Omental fat pad (tissue), 3 donors: ENCODE measurements at regions not wholly inside any gene's neighbourhood (a gene's known extent, or its start where the extent isn't known, plus 50 kb on each side); places are given as distances from the start of the nearest gene placed in this dataset.

Source experiments
- ATAC-seq: fragments of 150-250 bp; one replicate; pipeline ENCODE4 v1.9.1; 2016; ENCODE audit warnings: mild to moderate bottlenecking, moderate library complexity; ENCODE audit not compliant: low FRiP score
- DNase-seq: peaks from one replicate; pipeline ENCODE4 v3.0.0-alpha.2; 2019; ENCODE audit warnings: low spot score
- TF ChIP-seq, protein P1 (sequence below), 3 donors: fragments of 450-650 bp; IDR thresholded peaks; one replicate each; pipeline ENCODE4 v1.5.1; 2016 to 2017; ENCODE audit warnings: antibody characterized with exemption in 3 of 3, mild to moderate bottlenecking in 3 of 3, moderate library complexity in 2 of 3

- TF ChIP-seq, protein P1, sequence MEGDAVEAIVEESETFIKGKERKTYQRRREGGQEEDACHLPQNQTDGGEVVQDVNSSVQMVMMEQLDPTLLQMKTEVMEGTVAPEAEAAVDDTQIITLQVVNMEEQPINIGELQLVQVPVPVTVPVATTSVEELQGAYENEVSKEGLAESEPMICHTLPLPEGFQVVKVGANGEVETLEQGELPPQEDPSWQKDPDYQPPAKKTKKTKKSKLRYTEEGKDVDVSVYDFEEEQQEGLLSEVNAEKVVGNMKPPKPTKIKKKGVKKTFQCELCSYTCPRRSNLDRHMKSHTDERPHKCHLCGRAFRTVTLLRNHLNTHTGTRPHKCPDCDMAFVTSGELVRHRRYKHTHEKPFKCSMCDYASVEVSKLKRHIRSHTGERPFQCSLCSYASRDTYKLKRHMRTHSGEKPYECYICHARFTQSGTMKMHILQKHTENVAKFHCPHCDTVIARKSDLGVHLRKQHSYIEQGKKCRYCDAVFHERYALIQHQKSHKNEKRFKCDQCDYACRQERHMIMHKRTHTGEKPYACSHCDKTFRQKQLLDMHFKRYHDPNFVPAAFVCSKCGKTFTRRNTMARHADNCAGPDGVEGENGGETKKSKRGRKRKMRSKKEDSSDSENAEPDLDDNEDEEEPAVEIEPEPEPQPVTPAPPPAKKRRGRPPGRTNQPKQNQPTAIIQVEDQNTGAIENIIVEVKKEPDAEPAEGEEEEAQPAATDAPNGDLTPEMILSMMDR (IDR thresholded peaks at IDR 0.05): no peak
- DNase-seq (no peak), ATAC-seq (no peak)
Observed at GRCh38 chr15:95292785-95293450, 1037.6 kb upstream of the NR2F2 start.

DNA sequence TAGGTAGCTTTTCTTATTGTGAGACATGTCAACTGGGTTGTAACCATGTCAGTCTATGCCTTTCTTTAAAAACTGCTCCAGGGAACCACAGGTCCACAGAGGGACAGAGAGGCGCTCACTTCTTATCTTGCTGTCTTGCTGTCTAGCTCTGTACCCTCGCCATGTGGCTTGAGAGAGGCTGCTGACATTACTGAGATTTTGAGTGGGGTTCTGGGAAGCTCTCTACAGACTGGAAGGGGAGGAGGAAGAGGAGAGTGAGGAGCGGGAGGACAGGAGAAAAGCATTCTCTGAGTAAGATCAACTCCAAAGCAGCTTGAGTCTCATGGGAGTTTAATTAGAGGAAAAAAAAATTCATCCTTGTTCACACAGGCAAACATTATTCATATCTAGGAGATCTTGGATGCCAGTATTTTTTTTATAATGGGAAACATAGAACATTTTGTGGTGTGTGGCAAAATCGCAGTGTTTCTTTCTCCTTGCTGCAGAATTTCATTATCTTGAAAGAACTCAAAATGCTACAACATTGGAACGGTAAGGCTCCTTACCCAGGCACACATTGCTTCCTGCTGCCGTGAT, 1037.0 kb upstream of the NR2F2 start:
- DNase-seq (no peak), ATAC-seq (no peak)
- TF ChIP-seq, protein P1 (IDR thresholded peaks at IDR 0.05): no peak

GRCh38 chr15:95295363-95295762, 1035.1 kb upstream of the NR2F2 start:
- no peak for DNase-seq
- TF ChIP-seq, protein P1 (IDR thresholded peaks at IDR 0.05): no peak
- no peak for ATAC-seq

DNA sequence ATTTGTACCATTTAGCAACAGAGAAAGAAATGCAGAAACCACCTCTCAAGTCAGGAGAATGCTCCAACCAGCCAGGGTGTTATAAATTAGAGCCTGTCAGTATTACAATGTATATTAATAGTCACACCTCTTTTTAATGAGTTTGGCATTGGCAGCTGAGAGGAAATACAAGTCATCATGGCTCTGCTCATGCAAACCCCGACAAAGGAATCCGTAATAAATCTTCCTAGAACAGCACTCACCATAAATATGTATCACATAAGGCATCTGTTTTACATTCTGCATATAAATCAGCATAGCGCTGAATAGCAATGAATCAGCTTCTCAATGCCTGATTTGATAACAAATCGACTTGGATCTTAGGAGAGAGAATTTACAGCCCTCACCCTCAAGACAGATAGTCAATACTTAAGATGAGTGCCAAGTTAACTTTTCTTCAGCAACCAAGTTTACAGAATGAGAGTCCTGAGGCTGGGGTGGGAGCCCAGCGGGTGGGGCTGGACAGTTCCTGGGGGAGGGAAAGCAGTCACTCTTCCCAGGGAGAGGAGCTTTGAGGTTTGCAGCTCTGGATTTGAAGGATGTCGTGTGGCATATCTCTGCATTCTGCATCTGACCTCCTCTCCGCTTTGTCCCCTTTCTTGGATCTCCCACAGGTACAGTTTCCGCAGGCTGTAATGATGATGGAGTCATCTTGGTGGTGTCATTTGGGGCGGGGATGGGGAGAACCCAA, 1034.4 kb upstream of the NR2F2 start:
- no peak for DNase-seq
- ATAC-seq: no peak
- TF ChIP-seq, protein P1 (IDR thresholded peaks at IDR 0.05): no peak

DNA sequence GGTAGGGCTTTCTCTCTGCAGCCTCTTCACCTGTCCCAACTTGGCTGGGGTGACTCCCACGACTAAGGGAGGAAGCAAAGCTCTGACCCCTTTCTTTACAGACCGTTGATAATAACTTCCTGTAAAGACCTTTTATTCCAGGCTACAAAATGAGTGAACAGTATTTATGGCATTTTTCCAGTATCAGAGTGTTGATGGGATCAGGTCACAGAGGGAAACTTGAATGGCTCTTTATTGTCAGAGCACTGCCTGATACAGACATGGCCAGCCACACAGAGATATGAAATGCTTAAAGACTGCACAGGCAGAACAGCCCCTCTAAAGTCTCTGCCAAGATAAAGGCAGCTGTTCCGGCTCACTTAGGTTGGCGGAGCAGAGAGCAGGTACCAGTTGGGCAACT, 1033.9 kb upstream of the NR2F2 start:
- ATAC-seq (no peak), DNase-seq (no peak)
- TF ChIP-seq, protein P1 (IDR thresholded peaks at IDR 0.05): no peak

GRCh38 chr15:95298729-95299128, 1031.8 kb upstream of the NR2F2 start:
- no peak for DNase-seq
- TF ChIP-seq, protein P1 (IDR thresholded peaks at IDR 0.05): no peak
- no peak for ATAC-seq
